GM23248 (cell line): ENCODE measurements at regions not wholly inside any gene's neighbourhood (a gene's known extent, or its start where the extent isn't known, plus 50 kb on each side); places are given as distances from the start of the nearest gene placed in this dataset.
"Not testable (repeated sequence)": the region's sequence is repeated elsewhere in the genome, so short reads cannot be mapped to it uniquely, and the experiment has no call there.

Experiments used
- DNase-seq: peaks from one replicate; pipeline ENCODE4 v3.0.0-alpha.2; 2015
- H2AFZ ChIP-seq: fragments of 200-600 bp; sonication (generic); 2 replicates; pipeline ENCODE4 v1.6.1; 2016; ENCODE audit warnings: antibody characterized with exemption
- H3F3A ChIP-seq: fragments of 200-600 bp; sonication (generic); 2 replicates; pipeline ENCODE4 v1.6.1; 2016; ENCODE audit warnings: mild to moderate bottlenecking, antibody characterized with exemption, mixed run types; ENCODE audit not compliant: insufficient read depth
- H3K27ac ChIP-seq: fragments of 200-600 bp; sonication (generic); 2 replicates; pipeline ENCODE4 v1.5.1; 2016; ENCODE audit warnings: mild to moderate bottlenecking
- H3K27me3 ChIP-seq: fragments of 200-600 bp; sonication (generic); replicated peaks from 2 replicates; pipeline ENCODE4 v1.6.1; 2016; ENCODE audit warnings: mild to moderate bottlenecking; ENCODE audit not compliant: insufficient read depth
- H3K36me3 ChIP-seq: fragments of 200-600 bp; sonication (generic); 2 replicates; pipeline ENCODE4 v1.6.1; 2016; ENCODE audit warnings: low read depth, mild to moderate bottlenecking
- H3K4me1 ChIP-seq: fragments of 200-600 bp; sonication (generic); 2 replicates; pipeline ENCODE4 v1.6.1; 2016; ENCODE audit warnings: mild to moderate bottlenecking; ENCODE audit not compliant: insufficient read depth
- H3K4me2 ChIP-seq: fragments of 200-600 bp; sonication (generic); one replicate; pipeline ENCODE4 v1.6.1; 2016; ENCODE audit warnings: mild to moderate bottlenecking; ENCODE audit not compliant: unreplicated experiment
- H3K4me3 ChIP-seq: fragments of 200-600 bp; sonication (generic); 2 replicates; pipeline ENCODE4 v1.5.1; 2016; ENCODE audit warnings: mild to moderate bottlenecking
- H3K79me2 ChIP-seq: fragments of 200-600 bp; sonication (generic); 2 replicates; pipeline ENCODE4 v1.6.1; 2016; ENCODE audit warnings: mild to moderate bottlenecking; ENCODE audit not compliant: insufficient read depth
- H3K9ac ChIP-seq: fragments of 200-600 bp; sonication (generic); 2 replicates; pipeline ENCODE4 v1.6.1; 2016; ENCODE audit warnings: mild to moderate bottlenecking
- H3K9me2 ChIP-seq: fragments of 200-600 bp; sonication (generic); 2 replicates; pipeline ENCODE4 v1.6.1; 2016; ENCODE audit warnings: mixed run types, mild to moderate bottlenecking, moderate library complexity; ENCODE audit not compliant: insufficient read depth
- H3K9me3 ChIP-seq: fragments of 200-600 bp; sonication (generic); one replicate; pipeline ENCODE4 v1.6.1; 2017; ENCODE audit warnings: low read depth
- H4K20me1 ChIP-seq: fragments of 200-600 bp; sonication (generic); 2 replicates; pipeline ENCODE4 v1.6.0; 2016; ENCODE audit not compliant: insufficient read depth
- EZH2 ChIP-seq: fragments of 200-600 bp; sonication (generic); IDR thresholded peaks from 2 replicates; pipeline ENCODE4 v1.6.1; 2018; ENCODE audit warnings: antibody characterized with exemption, mild to moderate bottlenecking; ENCODE audit not compliant: insufficient read depth, poor library complexity, severe bottlenecking
- EZH2phosphoT487 ChIP-seq: fragments of 200-600 bp; sonication (generic); IDR thresholded peaks from 2 replicates; pipeline ENCODE4 v1.6.1; 2018; ENCODE audit warnings: antibody characterized with exemption, moderate library complexity, mild to moderate bottlenecking, low read depth; ENCODE audit not compliant: insufficient read depth
- WGBS, 2 experiments: methylation state at CpG; one replicate each; pipeline ENCODE4 v1.1.6; 2015 to 2017; ENCODE audit warnings: low lambda C conversion rate in 2 of 2, low coverage in 1 of 2; ENCODE audit errors: missing lambda C conversion rate in 2 of 2; 5-methylcytosine and 5-hydroxymethylcytosine counted together
- in situ Hi-C: fragments of 300-500 bp; cut with MboI; formaldehyde crosslinking; loops from 2 replicates; pipeline ENCODE4 v1.15.0; 2020

DNA sequence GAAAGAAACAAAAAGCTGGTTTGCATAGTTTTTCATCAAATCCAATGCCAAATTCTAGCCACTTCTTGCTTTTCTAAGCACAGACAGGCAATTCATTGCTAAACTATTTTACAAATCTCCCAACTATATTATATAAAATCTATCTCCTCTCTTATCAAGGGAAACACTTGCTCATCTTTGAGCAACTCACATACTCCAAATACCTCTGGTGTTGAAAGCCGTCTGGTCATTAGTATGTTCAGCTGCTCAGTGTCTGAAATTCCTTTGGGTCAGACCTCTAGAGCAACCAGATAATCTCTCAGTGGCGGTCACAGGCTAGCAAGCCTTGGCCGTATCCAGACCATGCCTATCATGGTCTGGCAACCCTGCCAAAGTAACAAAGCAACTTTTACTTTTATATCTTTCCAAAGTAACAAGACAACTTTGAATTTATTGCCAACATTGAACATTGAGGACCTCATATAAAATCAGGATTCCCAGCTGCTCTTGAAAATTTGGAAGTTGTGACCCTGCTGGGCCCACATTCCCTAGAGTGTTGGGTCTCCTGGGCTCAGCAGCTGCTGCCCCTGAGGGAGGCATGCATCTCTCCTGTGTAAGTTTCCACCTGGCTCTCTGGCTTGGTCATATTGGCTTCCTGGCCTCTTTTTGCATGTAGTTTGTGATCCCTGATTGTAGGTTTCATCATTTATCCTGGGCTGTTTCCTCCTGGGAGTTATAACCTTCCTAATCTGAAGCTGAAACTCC lies 56.8 kb upstream of the LANCL2 start:
- 8 to 14% methylated on average over 3 of the region's 3 CpGs for WGBS, 2 experiments
- H3K9me3 ChIP-seq: no peaks in the 10 kb centered on the region
- no peak overlapping the region for H2AFZ ChIP-seq
- no peak overlapping the region for H3K9ac ChIP-seq
- no peaks in the 10 kb centered on the region for H4K20me1 ChIP-seq
- no peak overlapping the region for H3K4me3 ChIP-seq
- no peaks in the 10 kb centered on the region for H3K36me3 ChIP-seq
- 0 out of 2 replicates have a peak, but pooled peaks cover 4% of the 10 kb centered on the region for H3K27me3 ChIP-seq
- H3K79me2 ChIP-seq: no peaks in the 10 kb centered on the region
- in situ Hi-C loops: no loop called here
- DNase-seq: peak; percentile 82
- H3K27ac ChIP-seq: peak overlapping the region; percentile 35
- peaks cover 41% of the 10 kb centered on the region for H3K4me1 ChIP-seq
- no peaks in the 10 kb centered on the region for H3K9me2 ChIP-seq
- H3F3A ChIP-seq: peaks cover 20% of the 10 kb centered on the region
- TF ChIP-seq EZH2phosphoT487 (no peak), EZH2 (no peak)
- no peak overlapping the region for H3K4me2 ChIP-seq

DNA sequence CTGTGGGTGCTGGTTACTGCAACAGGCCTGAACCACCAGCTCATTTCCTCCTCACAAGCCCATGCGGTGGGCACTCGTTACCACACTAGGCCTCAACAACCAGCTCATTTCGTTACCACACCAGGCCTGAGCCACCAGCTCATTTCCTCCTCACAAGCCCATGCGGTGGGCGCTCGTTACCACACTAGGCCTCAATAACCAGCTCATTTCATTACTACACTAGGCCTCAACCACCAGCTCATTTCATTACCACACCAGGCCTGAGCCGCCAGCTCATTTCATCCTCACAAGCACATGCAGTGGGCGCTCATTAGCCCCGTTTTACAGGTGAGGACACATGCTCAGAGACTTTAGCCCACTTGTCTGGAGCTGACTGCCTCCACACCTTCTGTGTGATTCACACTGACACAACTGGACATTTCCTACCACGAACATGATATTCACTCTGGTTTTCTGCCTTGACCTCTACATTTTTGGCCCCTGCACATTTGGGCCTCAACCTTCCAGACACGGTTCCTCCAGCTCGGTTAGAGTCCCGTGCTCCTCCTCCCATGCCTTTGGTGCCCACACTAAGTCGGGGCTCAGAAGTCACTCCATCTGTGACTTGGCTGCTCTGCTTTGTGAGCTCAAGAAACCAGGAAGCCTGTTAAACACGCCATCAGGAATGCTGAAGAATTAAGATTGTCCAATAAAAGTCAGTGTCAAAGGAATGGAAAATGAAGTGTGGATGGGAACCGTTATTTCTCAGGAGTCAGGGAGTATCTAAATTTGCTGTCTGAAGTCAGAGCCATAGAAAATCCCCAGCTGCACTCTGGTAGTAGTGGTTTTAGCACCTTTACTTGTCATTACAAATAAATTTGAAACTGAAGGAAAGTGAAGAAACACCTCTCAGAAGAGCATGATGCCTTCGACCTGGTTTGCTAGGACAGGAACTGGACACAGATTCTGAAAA lies 55.8 kb upstream of the LANCL2 start:
- H3K79me2 ChIP-seq: no peaks in the 10 kb centered on the region
- no peak overlapping the region for H2AFZ ChIP-seq

GRCh38 chr7:55310287-55311025 lies 54.7 kb upstream of the LANCL2 start:
- peaks cover 20% of the 10 kb centered on the region for H3F3A ChIP-seq
- no peaks in the 10 kb centered on the region for H4K20me1 ChIP-seq
- H3K27ac ChIP-seq: no peak overlapping the region
- TF ChIP-seq EZH2phosphoT487 (no peak), EZH2 (no peak)
- H3K4me2 ChIP-seq: no peak overlapping the region
- H3K4me1 ChIP-seq: peaks cover 35% of the 10 kb centered on the region
- WGBS, 2 experiments: 75% methylated on average over 8 of the region's 8 CpGs
- H3K9me2 ChIP-seq: no peaks in the 10 kb centered on the region
- in situ Hi-C loops: no loop called here
- no peak for DNase-seq
- H3K27me3 ChIP-seq: 0 out of 2 replicates have a peak, but pooled peaks cover 4% of the 10 kb centered on the region
- H3K4me3 ChIP-seq: no peak overlapping the region
- no peaks in the 10 kb centered on the region for H3K36me3 ChIP-seq
- H3K79me2 ChIP-seq: no peaks in the 10 kb centered on the region
- no peak overlapping the region for H3K9ac ChIP-seq
- H3K9me3 ChIP-seq: no peaks in the 10 kb centered on the region
- no peak overlapping the region for H2AFZ ChIP-seq

More for the DNA sequence above, 55.8 kb upstream of the LANCL2 start:
- in situ Hi-C loops: no loop called here
- 88 to 90% methylated on average over 17 of the region's 17 CpGs for WGBS, 2 experiments
- Histone ChIP-seq H3F3A (peaks cover 20% of the 10 kb centered on the region), H3K36me3 (no peaks in the 10 kb centered on the region), H3K9ac (no peak overlapping the region), H3K4me3 (no peak overlapping the region), H3K4me2 (no peak overlapping the region), H3K9me3 (no peaks in the 10 kb centered on the region), H3K4me1 (peaks cover 36% of the 10 kb centered on the region), H3K27ac (no peak overlapping the region), H3K9me2 (no peaks in the 10 kb centered on the region), H3K27me3 (0 out of 2 replicates have a peak, but pooled peaks cover 4% of the 10 kb centered on the region), H4K20me1 (no peaks in the 10 kb centered on the region)
- no peak for TF ChIP-seq EZH2phosphoT487
- no peak for TF ChIP-seq EZH2
- no peak for DNase-seq

- H3K4me2 ChIP-seq, H3K79me2 ChIP-seq, H3K9ac ChIP-seq, H4K20me1 ChIP-seq, H3K9me2 ChIP-seq, in situ Hi-C loops, DNase-seq, H3K36me3 ChIP-seq, H2AFZ ChIP-seq, H3K27me3 ChIP-seq, H3K27ac ChIP-seq, H3K4me3 ChIP-seq, H3K9me3 ChIP-seq: not testable (repeated sequence)
- Histone ChIP-seq H3K4me1 (peaks cover 25% of the 10 kb centered on the region), H3F3A (peaks cover 20% of the 10 kb centered on the region)
- WGBS, 2 experiments: 80% methylated on average over 12 of the region's 27 CpGs; no CpG with 5 or more reads in 1 of the 2 experiments
These were observed 53.2 kb upstream of the LANCL2 start for GRCh38 chr7:55311892-55312291.

DNA sequence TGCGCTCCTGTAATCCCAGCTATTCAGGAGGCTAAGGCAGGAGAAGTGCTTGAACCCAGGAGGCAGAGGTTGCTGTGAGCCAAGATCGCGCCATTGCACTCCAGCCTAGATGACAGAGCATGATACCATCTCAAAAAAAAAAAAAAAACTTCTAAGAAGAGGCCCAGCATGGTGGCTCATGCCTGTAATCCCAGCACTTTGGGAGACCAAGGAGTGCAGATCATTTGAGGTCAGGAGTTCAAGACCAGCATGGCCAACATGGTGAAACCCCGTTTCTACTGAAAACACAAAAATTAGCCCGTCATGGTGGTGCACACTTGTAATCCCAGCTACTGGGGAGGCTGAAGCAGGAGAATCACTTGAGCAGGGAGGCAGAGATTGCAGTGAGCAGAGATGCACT lies 51.5 kb upstream of the LANCL2 start:
- H3K4me2 ChIP-seq, H3K79me2 ChIP-seq, H3K9me2 ChIP-seq, H4K20me1 ChIP-seq, H3K9ac ChIP-seq, H2AFZ ChIP-seq, DNase-seq, H3K4me1 ChIP-seq, in situ Hi-C loops, H3K27me3 ChIP-seq, H3K4me3 ChIP-seq, H3K27ac ChIP-seq, H3F3A ChIP-seq, H3K36me3 ChIP-seq, H3K9me3 ChIP-seq: not testable (repeated sequence)
- WGBS, 2 experiments: 74 to 75% methylated on average over 5 of the region's 5 CpGs
